Trophoblast cell (in vitro differentiated cells and primary cell): ENCODE measurements at regions not wholly inside any gene's neighbourhood (a gene's known extent, or its start where the extent isn't known, plus 50 kb on each side); places are given as distances from the start of the nearest gene placed in this dataset.

ENCODE experiments used
- DNase-seq, 2 donors: peaks; one replicate each; pipeline ENCODE4 v3.0.0-alpha.2; 2016
- H2AFZ ChIP-seq: 2 replicates; pipeline ENCODE4 v1.6.1; 2013; ENCODE audit warnings: low read length, moderate library complexity, mild to moderate bottlenecking; ENCODE audit not compliant: insufficient read depth, poor library complexity
- H2AK5ac ChIP-seq: 2 replicates; pipeline ENCODE4 v1.6.1; 2013; ENCODE audit warnings: mild to moderate bottlenecking, low read length
- H2BK120ac ChIP-seq: 2 replicates; pipeline ENCODE4 v1.6.1; 2013; ENCODE audit warnings: low read length, mild to moderate bottlenecking, moderate library complexity; ENCODE audit not compliant: insufficient read depth, poor library complexity
- H2BK12ac ChIP-seq: 2 replicates; pipeline ENCODE4 v1.6.1; 2013; ENCODE audit warnings: mild to moderate bottlenecking, low read length, moderate library complexity
- H2BK5ac ChIP-seq: 2 replicates; pipeline ENCODE4 v1.6.1; 2013; ENCODE audit warnings: low read length, low read depth, moderate library complexity, mild to moderate bottlenecking; ENCODE audit not compliant: poor library complexity
- H3K14ac ChIP-seq: 2 replicates; pipeline ENCODE4 v1.6.1; 2013; ENCODE audit warnings: mild to moderate bottlenecking, low read length
- H3K18ac ChIP-seq: 2 replicates; pipeline ENCODE4 v1.6.1; 2013; ENCODE audit warnings: mild to moderate bottlenecking, low read length
- H3K23ac ChIP-seq: 2 replicates; pipeline ENCODE4 v1.6.1; 2013; ENCODE audit warnings: low read length
- H3K27ac ChIP-seq: 2 replicates; pipeline ENCODE4 v1.5.1; 2013; ENCODE audit warnings: low read depth, mild to moderate bottlenecking, inconsistent platforms, low read length, moderate library complexity
- H3K27me3 ChIP-seq: 2 replicates; pipeline ENCODE4 v1.6.1; 2013; ENCODE audit warnings: inconsistent platforms, mild to moderate bottlenecking, low read length, moderate library complexity; ENCODE audit not compliant: insufficient read depth
- H3K36me3 ChIP-seq, 2 experiments: 1 replicate in 1 of 2; 2 replicates in 1 of 2; pipeline ENCODE4 v1.6.1; 2013; ENCODE audit warnings: low read length in 2 of 2, mild to moderate bottlenecking in 2 of 2, moderate library complexity in 1 of 2; ENCODE audit not compliant: insufficient read depth in 2 of 2, control insufficient read depth in 1 of 2
- H3K4ac ChIP-seq: 2 replicates; pipeline ENCODE4 v1.6.1; 2013; ENCODE audit warnings: low read depth, mild to moderate bottlenecking, low read length, moderate library complexity
- H3K4me1 ChIP-seq, 2 experiments: 1 replicate in 1 of 2; 2 replicates in 1 of 2; pipeline ENCODE4 v1.6.1; 2013; ENCODE audit warnings: low read length in 2 of 2, mild to moderate bottlenecking in 2 of 2, moderate library complexity in 1 of 2; ENCODE audit not compliant: insufficient read depth in 2 of 2, control insufficient read depth in 1 of 2
- H3K4me2 ChIP-seq: 2 replicates; pipeline ENCODE4 v1.6.1; 2013; ENCODE audit warnings: inconsistent platforms, mild to moderate bottlenecking, low read length, moderate library complexity
- H3K4me3 ChIP-seq: 2 replicates; pipeline ENCODE4 v1.5.1; 2013; ENCODE audit warnings: mild to moderate bottlenecking, low read depth, low read length, inconsistent platforms
- H3K79me1 ChIP-seq: one replicate; pipeline ENCODE4 v1.6.1; 2013; ENCODE audit warnings: low read length
- H3K79me2 ChIP-seq: 2 replicates; pipeline ENCODE4 v1.6.1; 2013; ENCODE audit warnings: low read length, mild to moderate bottlenecking; ENCODE audit not compliant: control insufficient read depth, insufficient read depth, poor library complexity
- H3K9ac ChIP-seq: 2 replicates; pipeline ENCODE4 v1.6.1; 2013; ENCODE audit warnings: mild to moderate bottlenecking, low read length
- H3K9me3 ChIP-seq: 2 replicates; pipeline ENCODE4 v1.6.1; 2013; ENCODE audit warnings: low read depth, mild to moderate bottlenecking, control low read depth, inconsistent platforms, low read length; ENCODE audit not compliant: insufficient read depth
- H4K12ac ChIP-seq: 2 replicates; pipeline ENCODE4 v1.6.1; 2013; ENCODE audit warnings: low read depth, mild to moderate bottlenecking, low read length, moderate library complexity
- H4K8ac ChIP-seq: 2 replicates; pipeline ENCODE4 v1.6.1; 2013; ENCODE audit warnings: low read depth, mild to moderate bottlenecking, low read length, moderate library complexity
- H4K91ac ChIP-seq: one replicate; pipeline ENCODE4 v1.6.1; 2013; ENCODE audit warnings: low read depth, mild to moderate bottlenecking, low read length, moderate library complexity
- WGBS: extraction: QIAGEN DNeasy Blood & Tissue Kit; methylation state at CpG from one replicate; pipeline ENCODE4 v1.1.7; 2013; ENCODE audit warnings: missing lambda C conversion rate; ENCODE audit not compliant: insufficient read length, insufficient coverage; ENCODE audit errors: extremely low coverage; 5-methylcytosine and 5-hydroxymethylcytosine counted together

- no peak overlapping the region for H3K23ac ChIP-seq
- no peak for DNase-seq
- H3K18ac ChIP-seq: no peak overlapping the region
- no peak overlapping the region for H4K91ac ChIP-seq
- no peak overlapping the region for H4K8ac ChIP-seq
- no peaks in the 10 kb centered on the region for H3K9me3 ChIP-seq
- H3K4me2 ChIP-seq: no peak overlapping the region
- H2AFZ ChIP-seq: no peak overlapping the region
- H2BK12ac ChIP-seq: no peak overlapping the region
- no peaks in the 10 kb centered on the region for H3K27me3 ChIP-seq
- H2AK5ac ChIP-seq: no peak overlapping the region
- H3K79me1 ChIP-seq: peaks cover 1% of the 10 kb centered on the region
- H3K79me2 ChIP-seq: no peaks in the 10 kb centered on the region
- H3K14ac ChIP-seq: no peak overlapping the region
- WGBS: no CpG with 5 or more reads among the region's 13 CpGs
- H3K36me3 ChIP-seq: no peaks in the 10 kb centered on the region
- H3K27ac ChIP-seq: peak overlapping the region; percentile 33
- no peak overlapping the region for H2BK120ac ChIP-seq
- H2BK5ac ChIP-seq: no peak overlapping the region
- H4K12ac ChIP-seq: no peak overlapping the region
- no peaks in the 10 kb centered on the region for H3K4me1 ChIP-seq
- no peak overlapping the region for H3K9ac ChIP-seq
- H3K4me3 ChIP-seq: no peak overlapping the region
- H3K4ac ChIP-seq: no peak overlapping the region
Measured at GRCh38 chr16:60739737-60740683, 1296.2 kb downstream of the CDH8 start.

DNA sequence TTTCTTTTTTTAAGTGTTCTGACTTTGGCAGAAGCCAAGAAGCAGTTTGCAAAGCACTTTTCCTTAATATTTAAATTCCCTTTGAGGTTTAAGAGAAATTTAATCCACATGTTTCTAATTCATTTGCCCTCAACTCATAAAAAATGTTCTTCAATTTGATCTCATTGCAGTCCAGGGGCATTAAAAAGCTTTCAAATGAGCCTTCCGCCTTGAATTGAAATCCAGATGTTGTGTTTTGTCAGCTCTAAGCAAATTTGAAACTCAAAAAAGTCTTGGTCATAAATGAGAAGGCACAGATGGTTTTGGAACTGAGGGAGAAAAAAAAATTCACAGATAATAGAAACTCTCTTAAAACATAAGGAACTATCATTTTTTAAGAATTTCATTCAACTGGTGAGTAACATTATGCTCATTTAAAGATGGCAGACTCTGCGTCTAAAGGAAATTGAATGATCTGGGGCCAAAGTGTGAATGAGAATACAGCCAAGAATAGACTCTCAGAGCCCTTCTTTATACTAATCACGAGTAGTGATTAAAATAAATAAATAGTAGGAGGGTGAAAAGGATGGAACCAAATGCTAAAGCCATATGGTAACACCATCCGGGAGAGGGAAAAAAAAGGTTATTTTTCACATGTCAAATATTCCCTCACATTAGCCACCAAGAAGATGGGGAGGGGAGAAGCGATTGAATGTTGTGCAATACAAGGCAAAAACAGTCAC is 1304.7 kb downstream of the CDH8 start:
- H3K18ac ChIP-seq: no peak overlapping the region
- no peak overlapping the region for H2AFZ ChIP-seq
- H2BK5ac ChIP-seq: no peak overlapping the region
- H3K27ac ChIP-seq: no peak overlapping the region
- no peak overlapping the region for H3K4ac ChIP-seq
- no peak overlapping the region for H4K8ac ChIP-seq
- no peaks in the 10 kb centered on the region for H3K4me1 ChIP-seq
- H3K9ac ChIP-seq: no peak overlapping the region
- no peak overlapping the region for H2AK5ac ChIP-seq
- H4K91ac ChIP-seq: no peak overlapping the region
- H3K14ac ChIP-seq: no peak overlapping the region
- H3K9me3 ChIP-seq: no peaks in the 10 kb centered on the region
- no peaks in the 10 kb centered on the region for H3K27me3 ChIP-seq
- H3K4me3 ChIP-seq: no peak overlapping the region
- no peak for DNase-seq
- H3K79me1 ChIP-seq: no peaks in the 10 kb centered on the region
- no peaks in the 10 kb centered on the region for H3K36me3 ChIP-seq
- H3K79me2 ChIP-seq: no peaks in the 10 kb centered on the region
- H3K23ac ChIP-seq: no peak overlapping the region
- no peak overlapping the region for H2BK120ac ChIP-seq
- no peak overlapping the region for H3K4me2 ChIP-seq
- WGBS: no CpG with 5 or more reads among the region's 5 CpGs
- H2BK12ac ChIP-seq: no peak overlapping the region
- H4K12ac ChIP-seq: no peak overlapping the region

DNA sequence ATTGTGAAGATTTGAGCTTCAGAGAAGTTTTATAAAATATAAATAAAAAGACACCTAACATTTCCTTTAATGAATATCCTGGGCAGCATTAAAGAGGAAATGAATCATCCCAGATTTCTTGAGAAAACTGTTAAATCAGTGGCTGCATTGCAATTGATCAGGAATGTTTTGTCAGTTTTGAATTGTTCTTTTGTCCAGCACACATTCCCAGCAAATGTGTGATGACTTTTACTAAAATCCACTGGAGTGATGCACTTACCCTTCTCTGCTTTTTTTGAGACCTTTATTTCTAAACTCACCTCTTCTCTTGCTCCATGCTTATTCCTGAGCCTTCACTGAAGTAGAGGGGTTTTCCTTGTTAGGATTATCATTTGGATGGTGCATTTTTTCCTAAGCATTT is 1307.2 kb downstream of the CDH8 start:
- H4K91ac ChIP-seq: no peak overlapping the region
- no peak overlapping the region for H3K27ac ChIP-seq
- no peak overlapping the region for H2BK120ac ChIP-seq
- H4K12ac ChIP-seq: no peak overlapping the region
- H3K4me1 ChIP-seq: no peaks in the 10 kb centered on the region
- no peak overlapping the region for H4K8ac ChIP-seq
- no peak overlapping the region for H3K4ac ChIP-seq
- no peaks in the 10 kb centered on the region for H3K36me3 ChIP-seq
- H3K18ac ChIP-seq: no peak overlapping the region
- no peak overlapping the region for H2BK12ac ChIP-seq
- no peak overlapping the region for H2AFZ ChIP-seq
- no peak overlapping the region for H3K4me2 ChIP-seq
- H3K4me3 ChIP-seq: no peak overlapping the region
- H3K23ac ChIP-seq: no peak overlapping the region
- no peak overlapping the region for H3K14ac ChIP-seq
- no peak overlapping the region for H3K9ac ChIP-seq
- no peak for DNase-seq
- H2AK5ac ChIP-seq: no peak overlapping the region
- H3K9me3 ChIP-seq: no peaks in the 10 kb centered on the region
- no peak overlapping the region for H2BK5ac ChIP-seq
- no peaks in the 10 kb centered on the region for H3K27me3 ChIP-seq
- no peaks in the 10 kb centered on the region for H3K79me2 ChIP-seq
- no peaks in the 10 kb centered on the region for H3K79me1 ChIP-seq

DNA sequence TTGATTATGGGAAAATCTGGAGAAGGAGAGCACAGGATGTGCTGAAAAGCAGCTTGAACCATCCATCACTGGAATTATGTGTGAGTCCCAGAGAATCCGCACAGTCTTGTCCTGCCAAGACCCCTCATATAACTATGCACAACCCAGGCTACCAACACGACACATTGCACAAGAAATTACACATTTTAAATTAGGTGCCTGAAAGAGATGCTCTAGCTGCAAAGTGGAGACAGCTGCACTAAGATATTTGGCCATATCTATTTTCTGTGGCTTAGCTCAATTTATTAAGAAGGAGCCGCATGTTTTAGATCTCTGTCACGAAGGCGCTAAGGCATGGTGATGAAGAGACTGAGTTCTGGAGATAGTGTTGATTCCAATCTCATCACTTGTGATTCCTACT is 1308.4 kb downstream of the CDH8 start:
- H2AK5ac ChIP-seq: no peak overlapping the region
- no CpG with 5 or more reads among the region's 5 CpGs for WGBS
- no peak overlapping the region for H2AFZ ChIP-seq
- no peak overlapping the region for H3K23ac ChIP-seq
- no peak overlapping the region for H3K14ac ChIP-seq
- no peak for DNase-seq
- H3K9me3 ChIP-seq: no peaks in the 10 kb centered on the region
- no peak overlapping the region for H4K12ac ChIP-seq
- no peaks in the 10 kb centered on the region for H3K27me3 ChIP-seq
- no peak overlapping the region for H2BK12ac ChIP-seq
- no peak overlapping the region for H3K4me2 ChIP-seq
- H4K8ac ChIP-seq: no peak overlapping the region
- no peak overlapping the region for H2BK5ac ChIP-seq
- H3K4me1 ChIP-seq: no peaks in the 10 kb centered on the region
- H3K79me2 ChIP-seq: no peaks in the 10 kb centered on the region
- no peak overlapping the region for H2BK120ac ChIP-seq
- H3K4me3 ChIP-seq: no peak overlapping the region
- H3K9ac ChIP-seq: no peak overlapping the region
- no peak overlapping the region for H3K27ac ChIP-seq
- no peaks in the 10 kb centered on the region for H3K79me1 ChIP-seq
- no peak overlapping the region for H4K91ac ChIP-seq
- H3K36me3 ChIP-seq: no peaks in the 10 kb centered on the region
- no peak overlapping the region for H3K18ac ChIP-seq
- H3K4ac ChIP-seq: no peak overlapping the region
